ENCODE measurements at regions not wholly inside any gene's neighbourhood (a gene's known extent, or its start where the extent isn't known, plus 50 kb on each side); places are given as distances from the start of the nearest gene placed in this dataset.
"Not testable (repeated sequence)": the region's sequence is repeated elsewhere in the genome, so short reads cannot be mapped to it uniquely, and the experiment has no call there.

DNA sequence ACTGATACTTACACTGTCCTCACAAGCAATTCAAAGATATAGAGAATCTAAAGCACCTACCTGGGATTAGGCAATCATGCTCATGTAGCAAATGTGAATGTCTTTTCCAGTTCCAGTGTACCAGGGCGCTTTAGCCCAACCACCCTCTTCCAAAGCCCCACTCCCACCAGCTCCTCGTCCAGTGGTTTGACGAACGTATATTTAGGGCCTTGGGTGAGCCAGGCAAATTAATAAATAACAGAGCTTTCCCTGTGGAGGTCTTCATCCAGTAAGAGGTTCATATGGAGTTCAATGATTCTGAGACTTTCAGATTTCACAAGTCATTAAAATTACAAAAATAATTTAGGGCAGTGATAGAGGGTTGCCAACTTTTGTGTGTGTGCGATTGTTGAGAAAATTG, 162.3 kb upstream of the C2CD4B start:
- H3K4me1 Mint-ChIP-seq (ENCODE audit: low read depth, unreplicated experiment), result no peaks in the 10 kb centered on the region
- no peak overlapping the region for H3K4me3 Mint-ChIP-seq (ENCODE audit: low read depth, unreplicated experiment)
- no TSS peak for BruUV-seq (replicated peaks)
- intact Hi-C loops (cut with micrococcal nuclease; ENCODE audit: unreplicated experiment), result no loop called here
- no peak for DNase-seq
- H3K36me3 Mint-ChIP-seq (ENCODE audit: insufficient read depth, unreplicated experiment), result no peaks in the 10 kb centered on the region
- no peak for TF ChIP-seq CTCF (IDR thresholded peaks at IDR 0.05; ENCODE audit: unreplicated experiment)
- no peaks in the 10 kb centered on the region for H3K9me3 Mint-ChIP-seq (ENCODE audit: low read depth, unreplicated experiment)
- CTCF ChIA-PET, result no interaction called here
- H3K27ac Mint-ChIP-seq (ENCODE audit: unreplicated experiment), result no peak overlapping the region
- H3K27me3 Mint-ChIP-seq (ENCODE audit: unreplicated experiment), result no peaks in the 10 kb centered on the region

DNA sequence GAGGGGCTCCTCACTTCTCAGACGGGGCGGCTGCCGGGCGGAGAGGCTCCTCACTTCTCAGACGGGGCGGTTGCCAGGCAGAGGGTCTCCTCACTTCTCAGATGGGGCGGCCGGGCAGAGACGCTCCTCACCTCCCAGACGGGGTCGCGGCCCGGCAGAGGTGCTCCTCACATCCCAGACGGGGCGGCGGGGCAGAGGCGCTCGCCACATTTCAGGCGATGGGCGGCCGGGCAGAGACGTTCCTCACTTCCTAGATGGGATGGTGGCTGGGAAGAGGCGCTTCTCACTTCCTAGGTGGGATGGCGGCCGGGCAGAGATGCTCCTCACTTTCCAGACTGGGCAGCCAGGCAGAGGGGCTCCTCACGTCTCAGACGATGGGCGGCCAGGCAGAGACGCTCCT, 167.4 kb upstream of the C2CD4B start:
- DNase-seq; H3K9me3 Mint-ChIP-seq (ENCODE audit: low read depth, unreplicated experiment); H3K27me3 Mint-ChIP-seq (ENCODE audit: unreplicated experiment); H3K36me3 Mint-ChIP-seq (ENCODE audit: insufficient read depth, unreplicated experiment); intact Hi-C loops (cut with micrococcal nuclease; ENCODE audit: unreplicated experiment); H3K27ac Mint-ChIP-seq (ENCODE audit: unreplicated experiment); CTCF ChIA-PET; H3K4me3 Mint-ChIP-seq (ENCODE audit: low read depth, unreplicated experiment); BruUV-seq (replicated peaks): not testable (repeated sequence)
- peaks cover 15% of the 10 kb centered on the region for H3K4me1 Mint-ChIP-seq (ENCODE audit: low read depth, unreplicated experiment)

DNA sequence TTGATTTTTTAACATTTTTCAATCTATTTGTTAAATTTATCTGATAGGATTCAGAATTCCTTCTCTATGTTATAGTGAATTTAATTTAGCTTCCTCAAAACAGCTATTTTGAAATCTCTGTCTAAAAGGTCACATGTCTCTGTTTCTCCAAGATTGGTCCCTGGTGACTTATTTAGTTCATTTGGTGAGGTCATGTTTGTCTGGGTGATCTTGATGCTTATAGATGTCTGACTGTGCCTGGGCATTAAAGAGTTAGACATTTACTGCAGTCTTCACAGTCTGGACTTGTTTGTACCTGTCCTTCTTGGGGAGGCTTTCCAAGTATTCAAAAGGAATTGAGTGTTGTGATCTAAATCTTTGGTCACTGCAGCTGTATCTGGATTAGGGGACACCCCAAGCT, 169.5 kb upstream of the C2CD4B start:
- no TSS peak for BruUV-seq (replicated peaks)
- Mint-ChIP-seq H3K27ac (ENCODE audit: unreplicated experiment) (no peak overlapping the region), H3K4me3 (ENCODE audit: low read depth, unreplicated experiment) (no peak overlapping the region), H3K36me3 (ENCODE audit: insufficient read depth, unreplicated experiment) (no peaks in the 10 kb centered on the region), H3K27me3 (ENCODE audit: unreplicated experiment) (peaks cover 1% of the 10 kb centered on the region), H3K9me3 (ENCODE audit: low read depth, unreplicated experiment) (no peaks in the 10 kb centered on the region), H3K4me1 (ENCODE audit: low read depth, unreplicated experiment) (peaks cover 28% of the 10 kb centered on the region)
- TF ChIP-seq CTCF (IDR thresholded peaks at IDR 0.05; ENCODE audit: unreplicated experiment), result no peak
- CTCF ChIA-PET, result interaction anchor here (0.6 to 1.5 kb wide), 3 partner anchors 9 to 57 kb away, joined by 3 to 4 read pairs (median 3); no protein-coding TSS in a partner anchor
- intact Hi-C loops (cut with micrococcal nuclease; ENCODE audit: unreplicated experiment), result no loop called here
- DNase-seq, result no peak

- DNase-seq, result no peak
- no peak for TF ChIP-seq CTCF (IDR thresholded peaks at IDR 0.05; ENCODE audit: unreplicated experiment)
- CTCF ChIA-PET, result interaction anchor here (1.4 kb wide), 1 partner anchor 404 kb away, joined by 5 read pairs; no protein-coding TSS in a partner anchor
- peaks cover 3% of the 10 kb centered on the region for H3K9me3 Mint-ChIP-seq (ENCODE audit: low read depth, unreplicated experiment)
- no peak overlapping the region for H3K4me3 Mint-ChIP-seq (ENCODE audit: low read depth, unreplicated experiment)
- no peaks in the 10 kb centered on the region for H3K36me3 Mint-ChIP-seq (ENCODE audit: insufficient read depth, unreplicated experiment)
- intact Hi-C loops (cut with micrococcal nuclease; ENCODE audit: unreplicated experiment), result no loop called here
- peaks cover 13% of the 10 kb centered on the region for H3K27me3 Mint-ChIP-seq (ENCODE audit: unreplicated experiment)
- H3K27ac Mint-ChIP-seq (ENCODE audit: unreplicated experiment), result no peak overlapping the region
- BruUV-seq (replicated peaks), result no TSS peak
- H3K4me1 Mint-ChIP-seq (ENCODE audit: low read depth, unreplicated experiment), result peaks cover 28% of the 10 kb centered on the region
Measured at GRCh38 chr15:62337934-62338333, 172.8 kb upstream of the C2CD4B start.

GRCh38 chr15:62338497-62338896, 173.4 kb upstream of the C2CD4B start:
- Mint-ChIP-seq H3K9me3 (ENCODE audit: low read depth, unreplicated experiment) (peaks cover 3% of the 10 kb centered on the region), H3K36me3 (ENCODE audit: insufficient read depth, unreplicated experiment) (no peaks in the 10 kb centered on the region), H3K27ac (ENCODE audit: unreplicated experiment) (no peak overlapping the region), H3K27me3 (ENCODE audit: unreplicated experiment) (peaks cover 13% of the 10 kb centered on the region), H3K4me3 (ENCODE audit: low read depth, unreplicated experiment) (no peak overlapping the region), H3K4me1 (ENCODE audit: low read depth, unreplicated experiment) (peaks cover 25% of the 10 kb centered on the region)
- CTCF ChIA-PET, result interaction anchor here (1.4 kb wide), 1 partner anchor 404 kb away, joined by 5 read pairs; no protein-coding TSS in a partner anchor
- no peak for TF ChIP-seq CTCF (IDR thresholded peaks at IDR 0.05; ENCODE audit: unreplicated experiment)
- DNase-seq, result no peak
- BruUV-seq (replicated peaks), result no TSS peak
- intact Hi-C loops (cut with micrococcal nuclease; ENCODE audit: unreplicated experiment), result no loop called here

Measured in Calu3 (cell line).